ENCODE measurements at regions not wholly inside any gene's neighbourhood (a gene's known extent, or its start where the extent isn't known, plus 50 kb on each side); places are given as distances from the start of the nearest gene placed in this dataset.

GRCh38 chr5:4212981-4213819, 617.6 kb downstream of the IRX1 start:
- TF ChIP-seq, protein P1, sequence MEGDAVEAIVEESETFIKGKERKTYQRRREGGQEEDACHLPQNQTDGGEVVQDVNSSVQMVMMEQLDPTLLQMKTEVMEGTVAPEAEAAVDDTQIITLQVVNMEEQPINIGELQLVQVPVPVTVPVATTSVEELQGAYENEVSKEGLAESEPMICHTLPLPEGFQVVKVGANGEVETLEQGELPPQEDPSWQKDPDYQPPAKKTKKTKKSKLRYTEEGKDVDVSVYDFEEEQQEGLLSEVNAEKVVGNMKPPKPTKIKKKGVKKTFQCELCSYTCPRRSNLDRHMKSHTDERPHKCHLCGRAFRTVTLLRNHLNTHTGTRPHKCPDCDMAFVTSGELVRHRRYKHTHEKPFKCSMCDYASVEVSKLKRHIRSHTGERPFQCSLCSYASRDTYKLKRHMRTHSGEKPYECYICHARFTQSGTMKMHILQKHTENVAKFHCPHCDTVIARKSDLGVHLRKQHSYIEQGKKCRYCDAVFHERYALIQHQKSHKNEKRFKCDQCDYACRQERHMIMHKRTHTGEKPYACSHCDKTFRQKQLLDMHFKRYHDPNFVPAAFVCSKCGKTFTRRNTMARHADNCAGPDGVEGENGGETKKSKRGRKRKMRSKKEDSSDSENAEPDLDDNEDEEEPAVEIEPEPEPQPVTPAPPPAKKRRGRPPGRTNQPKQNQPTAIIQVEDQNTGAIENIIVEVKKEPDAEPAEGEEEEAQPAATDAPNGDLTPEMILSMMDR (IDR thresholded peaks at IDR 0.05; ENCODE audit: partially characterized antibody, unreplicated experiment), result no peak
- H3K4me1 Mint-ChIP-seq (ENCODE audit: low read depth, unreplicated experiment), result no peaks in the 10 kb centered on the region
- H3K4me3 Mint-ChIP-seq (ENCODE audit: unreplicated experiment), result no peak overlapping the region
- H3K9me3 Mint-ChIP-seq (ENCODE audit: unreplicated experiment), result no peaks in the 10 kb centered on the region
- no peaks in the 10 kb centered on the region for H3K36me3 Mint-ChIP-seq (ENCODE audit: unreplicated experiment)
- DNase-seq, result no peak
- no peak overlapping the region for H3K27ac Mint-ChIP-seq (ENCODE audit: unreplicated experiment)
- no peaks in the 10 kb centered on the region for H3K27me3 Mint-ChIP-seq (ENCODE audit: unreplicated experiment)

DNA sequence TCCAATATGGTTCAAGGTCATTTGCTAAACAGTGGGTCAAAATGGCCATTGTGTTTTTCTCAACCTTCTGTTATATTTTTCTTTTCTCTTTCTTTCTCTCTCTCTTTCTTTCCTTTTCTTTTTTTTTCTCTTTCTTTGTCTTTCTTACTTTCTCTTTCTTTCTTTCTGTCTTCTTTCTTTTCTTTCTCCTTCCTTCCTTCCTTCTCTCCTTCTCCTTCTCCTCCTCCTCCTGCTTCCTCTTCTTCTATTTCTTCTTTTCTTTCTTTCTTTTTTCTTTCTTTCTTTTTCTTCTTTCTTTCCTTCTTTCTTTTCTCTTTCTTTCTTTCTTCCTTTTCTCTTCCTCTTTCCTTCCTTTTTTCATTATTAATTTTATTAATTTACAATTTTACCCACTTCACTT, 619.5 kb downstream of the IRX1 start:
- Mint-ChIP-seq H3K27me3 (ENCODE audit: unreplicated experiment) (peaks cover 2% of the 10 kb centered on the region), H3K36me3 (ENCODE audit: unreplicated experiment) (no peaks in the 10 kb centered on the region), H3K4me1 (ENCODE audit: low read depth, unreplicated experiment) (no peaks in the 10 kb centered on the region), H3K4me3 (ENCODE audit: unreplicated experiment) (no peak overlapping the region), H3K9me3 (ENCODE audit: unreplicated experiment) (no peaks in the 10 kb centered on the region), H3K27ac (ENCODE audit: unreplicated experiment) (no peak overlapping the region)
- TF ChIP-seq, protein P1 (IDR thresholded peaks at IDR 0.05; ENCODE audit: partially characterized antibody, unreplicated experiment), result no peak
- no peak for DNase-seq

DNA sequence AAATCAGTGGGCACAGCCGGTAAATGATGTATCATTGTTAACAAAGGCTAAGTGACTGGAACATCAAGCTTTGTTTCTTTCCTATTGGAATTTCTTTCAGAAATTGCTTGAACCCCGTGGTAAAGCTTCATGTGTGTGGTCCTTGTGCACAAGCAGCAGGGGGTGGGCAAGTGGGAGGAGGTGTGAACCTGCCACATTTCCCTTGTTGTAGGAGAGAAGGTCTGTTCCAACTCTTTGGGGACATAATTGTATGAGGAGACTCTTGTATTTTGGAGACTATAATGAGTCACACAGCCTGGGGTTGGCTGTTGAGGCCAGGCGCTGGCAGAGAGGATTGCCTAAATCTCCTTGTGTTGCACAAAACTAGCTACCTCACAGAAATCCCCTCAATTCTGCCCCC, 620.5 kb downstream of the IRX1 start:
- no peak for DNase-seq
- TF ChIP-seq, protein P1 (IDR thresholded peaks at IDR 0.05; ENCODE audit: partially characterized antibody, unreplicated experiment), result no peak
- no peak overlapping the region for H3K4me3 Mint-ChIP-seq (ENCODE audit: unreplicated experiment)
- no peaks in the 10 kb centered on the region for H3K36me3 Mint-ChIP-seq (ENCODE audit: unreplicated experiment)
- no peak overlapping the region for H3K27ac Mint-ChIP-seq (ENCODE audit: unreplicated experiment)
- H3K27me3 Mint-ChIP-seq (ENCODE audit: unreplicated experiment), result peaks cover 2% of the 10 kb centered on the region
- H3K4me1 Mint-ChIP-seq (ENCODE audit: low read depth, unreplicated experiment), result no peaks in the 10 kb centered on the region
- H3K9me3 Mint-ChIP-seq (ENCODE audit: unreplicated experiment), result no peaks in the 10 kb centered on the region

DNA sequence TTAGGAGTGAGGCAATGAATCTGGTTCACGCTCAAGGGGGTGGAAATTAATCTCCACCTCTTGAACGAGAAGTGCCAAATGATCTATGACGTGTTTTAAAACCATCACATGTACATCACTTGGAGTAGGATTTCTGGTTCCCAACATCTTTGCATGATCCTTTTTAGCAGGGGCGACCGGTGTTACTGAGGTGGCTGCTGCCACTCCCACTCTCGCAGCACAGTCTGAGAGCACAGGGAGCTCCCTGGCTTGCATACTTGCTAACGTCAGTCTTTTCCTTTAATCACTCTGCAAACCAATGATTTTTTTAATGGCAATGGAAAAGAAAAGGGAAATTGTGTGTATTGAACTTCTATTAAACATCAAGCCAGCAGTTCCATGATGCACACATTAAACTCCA, 624.4 kb downstream of the IRX1 start:
- no peak overlapping the region for H3K4me3 Mint-ChIP-seq (ENCODE audit: unreplicated experiment)
- H3K27ac Mint-ChIP-seq (ENCODE audit: unreplicated experiment), result no peak overlapping the region
- DNase-seq, result no peak
- H3K36me3 Mint-ChIP-seq (ENCODE audit: unreplicated experiment), result peaks cover 5% of the 10 kb centered on the region
- no peaks in the 10 kb centered on the region for H3K4me1 Mint-ChIP-seq (ENCODE audit: low read depth, unreplicated experiment)
- H3K9me3 Mint-ChIP-seq (ENCODE audit: unreplicated experiment), result no peaks in the 10 kb centered on the region
- TF ChIP-seq, protein P1 (IDR thresholded peaks at IDR 0.05; ENCODE audit: partially characterized antibody, unreplicated experiment), result no peak
- peaks cover 2% of the 10 kb centered on the region for H3K27me3 Mint-ChIP-seq (ENCODE audit: unreplicated experiment)

DNA sequence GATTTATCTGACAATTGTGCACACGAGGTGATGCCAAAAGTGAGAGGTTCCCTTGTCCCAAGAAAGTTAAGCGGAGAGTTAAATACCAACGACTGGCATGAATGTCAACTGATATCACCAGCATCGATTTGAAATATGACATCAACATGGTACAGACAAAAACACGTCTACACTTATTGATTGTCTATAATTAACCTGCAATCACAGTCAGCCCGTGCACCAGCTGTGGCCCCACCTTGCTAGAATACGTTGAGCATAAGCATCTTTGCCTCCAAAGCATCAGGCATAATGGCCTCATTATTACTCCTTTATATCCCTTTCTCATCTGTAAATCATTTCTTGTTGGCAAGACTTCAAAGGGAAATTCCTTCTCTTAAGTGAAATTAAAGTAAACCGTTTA, 625.4 kb downstream of the IRX1 start:
- no peak overlapping the region for H3K4me3 Mint-ChIP-seq (ENCODE audit: unreplicated experiment)
- H3K27ac Mint-ChIP-seq (ENCODE audit: unreplicated experiment), result no peak overlapping the region
- peaks cover 2% of the 10 kb centered on the region for H3K27me3 Mint-ChIP-seq (ENCODE audit: unreplicated experiment)
- TF ChIP-seq, protein P1 (IDR thresholded peaks at IDR 0.05; ENCODE audit: partially characterized antibody, unreplicated experiment), result no peak
- H3K9me3 Mint-ChIP-seq (ENCODE audit: unreplicated experiment), result no peaks in the 10 kb centered on the region
- no peak for DNase-seq
- H3K4me1 Mint-ChIP-seq (ENCODE audit: low read depth, unreplicated experiment), result no peaks in the 10 kb centered on the region
- H3K36me3 Mint-ChIP-seq (ENCODE audit: unreplicated experiment), result peaks cover 5% of the 10 kb centered on the region

All from glutamatergic neuron (in vitro differentiated cells).